Mesothelial cell of epicardium (in vitro differentiated cells): ENCODE measurements at regions not wholly inside any gene's neighbourhood (a gene's known extent, or its start where the extent isn't known, plus 50 kb on each side); places are given as distances from the start of the nearest gene placed in this dataset.

ENCODE experiments used
- DNase-seq, 2 experiments: peaks; one replicate each; pipeline ENCODE4 v3.0.0; 2021; ENCODE audit warnings: low spot score in 2 of 2; ENCODE audit not compliant: unreplicated experiment in 2 of 2
- H3K27ac Mint-ChIP-seq: 2 replicates; pipeline ENCODE4 v1.8.0; 2021; ENCODE audit warnings: mixed read lengths
- H3K27me3 Mint-ChIP-seq: 2 replicates; pipeline ENCODE4 v1.8.0; 2021; ENCODE audit warnings: low read depth, mixed read lengths
- H3K36me3 Mint-ChIP-seq: 2 replicates; pipeline ENCODE4 v1.8.0; 2021; ENCODE audit warnings: mixed read lengths
- H3K4me1 Mint-ChIP-seq: 2 replicates; pipeline ENCODE4 v1.8.0; 2021; ENCODE audit warnings: mixed read lengths
- H3K4me3 Mint-ChIP-seq: 2 replicates; pipeline ENCODE4 v1.8.0; 2021; ENCODE audit warnings: mild to moderate bottlenecking, moderate library complexity, mixed read lengths
- H3K9me3 Mint-ChIP-seq: 2 replicates; pipeline ENCODE4 v1.8.0; 2021; ENCODE audit warnings: mixed read lengths
- TF ChIP-seq, protein P1 (sequence below): fragments of 200-600 bp; sonication (generic); IDR thresholded peaks from one replicate; pipeline ENCODE4 v1.5.0; 2021; ENCODE audit warnings: antibody characterized with exemption; ENCODE audit not compliant: unreplicated experiment

DNA sequence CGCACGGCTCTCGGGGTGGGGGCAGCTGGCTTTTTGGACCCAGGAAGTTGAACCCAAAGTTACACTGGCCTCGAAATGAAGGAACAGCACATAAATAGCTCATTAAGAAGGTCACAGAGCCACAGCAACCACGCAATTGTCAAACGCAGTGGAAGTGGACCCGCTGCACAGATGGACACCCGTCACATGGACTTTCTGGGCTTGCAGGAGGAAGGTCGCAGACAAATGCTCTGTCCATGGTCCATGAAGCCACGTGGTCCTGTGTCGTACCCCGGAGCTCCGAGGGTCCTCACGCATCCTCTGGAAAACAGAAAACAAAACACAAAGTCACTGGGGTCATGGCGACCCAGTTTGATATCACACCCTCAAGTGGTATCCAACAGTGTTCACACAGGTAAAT lies 308.1 kb upstream of the SALL3 start:
- TF ChIP-seq, protein P1, sequence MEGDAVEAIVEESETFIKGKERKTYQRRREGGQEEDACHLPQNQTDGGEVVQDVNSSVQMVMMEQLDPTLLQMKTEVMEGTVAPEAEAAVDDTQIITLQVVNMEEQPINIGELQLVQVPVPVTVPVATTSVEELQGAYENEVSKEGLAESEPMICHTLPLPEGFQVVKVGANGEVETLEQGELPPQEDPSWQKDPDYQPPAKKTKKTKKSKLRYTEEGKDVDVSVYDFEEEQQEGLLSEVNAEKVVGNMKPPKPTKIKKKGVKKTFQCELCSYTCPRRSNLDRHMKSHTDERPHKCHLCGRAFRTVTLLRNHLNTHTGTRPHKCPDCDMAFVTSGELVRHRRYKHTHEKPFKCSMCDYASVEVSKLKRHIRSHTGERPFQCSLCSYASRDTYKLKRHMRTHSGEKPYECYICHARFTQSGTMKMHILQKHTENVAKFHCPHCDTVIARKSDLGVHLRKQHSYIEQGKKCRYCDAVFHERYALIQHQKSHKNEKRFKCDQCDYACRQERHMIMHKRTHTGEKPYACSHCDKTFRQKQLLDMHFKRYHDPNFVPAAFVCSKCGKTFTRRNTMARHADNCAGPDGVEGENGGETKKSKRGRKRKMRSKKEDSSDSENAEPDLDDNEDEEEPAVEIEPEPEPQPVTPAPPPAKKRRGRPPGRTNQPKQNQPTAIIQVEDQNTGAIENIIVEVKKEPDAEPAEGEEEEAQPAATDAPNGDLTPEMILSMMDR = no peak
- Mint-ChIP-seq H3K27ac (no peak overlapping the region), H3K4me1 (peaks cover 8% of the 10 kb centered on the region), H3K36me3 (no peaks in the 10 kb centered on the region), H3K4me3 (no peak overlapping the region), H3K27me3 (peaks cover 11% of the 10 kb centered on the region), H3K9me3 (no peaks in the 10 kb centered on the region)
- DNase-seq = no peak

GRCh38 chr18:78672862-78673446 lies 306.7 kb upstream of the SALL3 start:
- H3K27ac Mint-ChIP-seq = no peak overlapping the region
- no peaks in the 10 kb centered on the region for H3K36me3 Mint-ChIP-seq
- no peaks in the 10 kb centered on the region for H3K9me3 Mint-ChIP-seq
- no peak overlapping the region for H3K4me3 Mint-ChIP-seq
- H3K4me1 Mint-ChIP-seq = peaks cover 8% of the 10 kb centered on the region
- H3K27me3 Mint-ChIP-seq = peaks cover 11% of the 10 kb centered on the region
- TF ChIP-seq, protein P1 = no peak
- no peak for DNase-seq

DNA sequence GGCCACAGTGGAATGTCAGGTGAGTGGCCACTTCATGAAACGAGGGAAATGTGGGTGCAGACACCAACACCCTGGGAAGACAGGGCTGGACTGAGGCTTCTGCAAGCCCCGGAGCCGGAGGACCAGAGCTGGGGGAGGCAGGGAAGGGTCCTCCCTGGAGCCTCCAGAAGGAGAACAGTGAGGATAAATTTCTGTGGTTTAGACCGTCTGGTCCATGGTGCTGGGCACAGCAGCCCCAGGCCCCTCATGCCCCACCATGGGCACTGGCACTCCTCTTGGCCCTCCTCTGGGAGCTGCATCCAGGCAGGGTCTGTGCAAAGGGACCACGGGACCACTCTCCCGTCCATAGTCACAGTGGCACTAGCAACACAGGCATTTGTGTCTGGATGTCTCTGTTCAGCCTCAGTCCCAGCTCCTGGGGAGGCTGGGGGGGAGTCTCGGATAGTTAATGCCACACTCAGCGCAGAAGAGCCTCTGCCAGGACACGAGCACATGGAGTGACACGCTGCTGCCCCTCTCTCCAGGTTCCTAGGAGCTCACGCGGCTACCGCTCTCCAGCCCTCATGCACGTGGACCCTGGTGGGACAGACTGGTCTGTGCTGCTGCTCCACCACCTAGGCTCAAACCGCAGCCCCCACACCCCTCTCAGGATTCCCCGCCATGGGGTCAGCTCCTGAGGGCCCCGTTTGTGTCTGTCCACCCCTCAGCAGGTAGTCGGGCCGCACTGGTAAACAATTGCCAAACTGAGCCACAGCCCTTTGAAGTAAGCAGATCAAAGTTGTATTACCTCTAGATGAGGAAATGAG lies 305.9 kb upstream of the SALL3 start:
- Mint-ChIP-seq H3K27me3 (peaks cover 13% of the 10 kb centered on the region), H3K4me1 (peaks cover 8% of the 10 kb centered on the region), H3K9me3 (no peaks in the 10 kb centered on the region), H3K27ac (no peak overlapping the region), H3K36me3 (no peaks in the 10 kb centered on the region), H3K4me3 (no peak overlapping the region)
- TF ChIP-seq, protein P1 = no peak
- DNase-seq = no peak

DNA sequence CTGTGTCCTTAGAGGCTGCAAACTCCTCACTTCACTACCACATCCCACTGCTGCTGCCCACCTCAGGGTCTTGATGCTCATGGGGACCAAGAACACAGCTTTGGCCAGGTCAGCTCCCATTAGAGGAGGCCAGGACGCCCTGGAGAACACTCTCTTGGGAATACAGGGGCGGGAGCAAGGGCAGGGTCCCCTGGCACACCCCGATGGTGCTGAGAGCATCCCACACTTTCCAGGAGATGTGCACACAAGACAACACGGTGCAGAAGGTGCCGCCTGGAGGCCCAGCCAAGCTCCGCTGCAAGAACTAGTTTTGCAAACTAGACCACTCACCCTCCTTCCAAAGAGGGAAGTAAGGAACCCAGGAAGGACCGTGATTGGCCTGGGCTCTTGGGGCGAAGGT lies 304.4 kb upstream of the SALL3 start:
- Mint-ChIP-seq H3K27me3 (peaks cover 13% of the 10 kb centered on the region), H3K36me3 (no peaks in the 10 kb centered on the region), H3K9me3 (no peaks in the 10 kb centered on the region), H3K27ac (no peak overlapping the region), H3K4me1 (peaks cover 5% of the 10 kb centered on the region), H3K4me3 (no peak overlapping the region)
- no peak for DNase-seq
- TF ChIP-seq, protein P1 = no peak

DNA sequence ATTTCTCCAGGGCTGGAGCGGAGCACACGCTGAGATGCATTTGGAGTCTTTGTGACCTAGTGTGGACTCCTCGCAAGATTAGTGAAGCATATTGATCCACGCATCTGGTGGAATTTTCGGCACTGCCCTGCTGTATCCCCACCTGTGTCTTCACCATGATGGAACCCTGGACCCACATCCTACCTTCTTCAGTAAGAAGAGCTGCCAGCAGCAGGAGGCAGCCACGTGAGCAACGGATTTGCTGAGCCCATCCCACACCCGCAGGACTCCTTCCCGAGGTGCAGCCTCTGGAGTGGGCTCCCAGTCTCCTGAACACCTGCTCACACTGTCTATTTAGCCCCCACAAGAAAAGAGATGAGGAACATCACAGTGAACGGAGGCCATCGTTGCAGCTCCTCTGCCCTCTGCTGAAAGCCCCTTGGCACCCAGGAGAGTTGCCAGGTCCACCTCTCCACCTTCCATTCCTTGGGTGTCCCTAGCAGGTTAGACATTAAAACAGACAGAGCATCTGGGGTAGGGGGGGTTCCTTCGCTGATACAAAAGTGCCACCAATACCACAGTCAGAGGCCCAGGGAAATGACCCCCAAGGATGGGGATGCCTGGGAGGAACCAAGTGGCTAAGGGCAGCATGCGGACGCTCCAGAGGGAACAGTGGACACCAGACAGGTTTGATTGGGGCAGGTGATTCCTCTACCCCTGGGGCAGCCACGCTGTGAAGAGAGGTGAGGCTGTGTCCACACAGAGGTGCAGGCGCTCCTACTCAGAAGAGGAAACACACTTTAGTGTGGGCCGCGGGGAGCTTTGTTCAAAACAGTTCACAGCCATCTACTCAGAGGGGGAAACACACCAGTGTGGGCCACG lies 302.8 kb upstream of the SALL3 start:
- H3K27me3 Mint-ChIP-seq = peaks cover 8% of the 10 kb centered on the region
- no peaks in the 10 kb centered on the region for H3K36me3 Mint-ChIP-seq
- TF ChIP-seq, protein P1 = no peak
- no peak overlapping the region for H3K27ac Mint-ChIP-seq
- no peak for DNase-seq
- H3K4me3 Mint-ChIP-seq = no peak overlapping the region
- no peaks in the 10 kb centered on the region for H3K9me3 Mint-ChIP-seq
- H3K4me1 Mint-ChIP-seq = no peaks in the 10 kb centered on the region
